Suppressor macrophage treated with lipopolysaccharide for 1 hour (primary cell): ENCODE measurements at regions not wholly inside any gene's neighbourhood (a gene's known extent, or its start where the extent isn't known, plus 50 kb on each side); places are given as distances from the start of the nearest gene placed in this dataset.

Source experiments
- DNase-seq, 3 donors: peaks; one replicate each; pipeline ENCODE4 v3.0.0-alpha.2; 2020 to 2022

DNA sequence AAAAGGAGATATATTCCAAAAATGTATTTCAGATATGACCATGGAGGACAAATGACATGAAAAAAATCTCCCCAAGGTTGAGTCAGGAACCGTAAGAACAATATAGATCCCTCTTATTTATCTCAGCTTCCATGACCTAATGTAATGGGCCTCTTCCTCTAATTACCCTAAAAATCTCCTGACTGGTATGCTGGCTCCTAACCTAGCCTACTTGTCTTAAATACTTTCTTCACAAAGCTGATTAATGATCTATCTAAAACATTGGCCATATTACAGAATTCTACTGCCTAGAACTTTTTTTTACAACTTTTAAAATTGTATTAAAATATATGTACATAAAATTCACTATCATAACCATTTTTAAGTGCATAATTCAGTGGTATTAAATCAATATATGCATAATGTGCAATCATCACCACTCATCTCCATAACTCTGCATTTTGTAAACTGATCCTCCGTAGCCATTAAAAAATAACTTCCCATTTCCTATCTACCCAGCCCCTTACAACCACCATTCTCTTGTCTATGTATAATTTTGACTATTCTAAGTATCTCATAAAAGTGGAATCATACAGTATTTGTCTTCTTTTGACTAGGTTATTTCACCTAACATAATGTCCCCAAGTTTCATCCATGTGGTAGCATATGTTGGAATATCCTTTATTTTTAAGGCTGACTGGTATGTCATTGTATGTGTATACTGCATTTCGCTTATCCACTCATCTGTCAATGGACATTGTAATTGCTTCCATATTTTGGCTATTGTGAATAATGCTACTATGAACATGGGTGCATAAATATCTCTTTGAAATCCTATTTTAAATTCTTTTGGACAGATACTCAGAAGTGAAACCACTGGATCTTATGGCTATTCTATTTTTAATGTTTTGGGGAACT, 464.6 kb downstream of the ADAMTS20 start:
- no peak for DNase-seq

DNA sequence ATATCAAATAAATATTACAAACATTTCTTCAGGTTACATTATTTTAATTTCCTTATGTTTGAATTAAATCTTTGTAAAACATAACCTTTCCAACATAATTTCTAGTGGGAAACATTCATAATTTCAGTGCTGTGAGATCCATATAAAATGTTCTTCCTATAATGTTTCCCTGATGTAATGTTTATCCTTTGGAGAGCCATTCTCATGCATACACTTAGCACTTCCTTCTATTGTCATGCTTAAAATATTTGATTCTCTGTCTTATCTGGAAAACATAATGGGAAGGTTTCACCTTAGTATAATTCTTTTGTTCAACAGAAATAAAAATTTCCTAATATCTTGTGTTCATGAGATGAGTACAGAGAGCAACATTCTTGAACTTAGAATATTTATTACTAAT, 472.5 kb downstream of the ADAMTS20 start:
- DNase-seq = no peak

DNA sequence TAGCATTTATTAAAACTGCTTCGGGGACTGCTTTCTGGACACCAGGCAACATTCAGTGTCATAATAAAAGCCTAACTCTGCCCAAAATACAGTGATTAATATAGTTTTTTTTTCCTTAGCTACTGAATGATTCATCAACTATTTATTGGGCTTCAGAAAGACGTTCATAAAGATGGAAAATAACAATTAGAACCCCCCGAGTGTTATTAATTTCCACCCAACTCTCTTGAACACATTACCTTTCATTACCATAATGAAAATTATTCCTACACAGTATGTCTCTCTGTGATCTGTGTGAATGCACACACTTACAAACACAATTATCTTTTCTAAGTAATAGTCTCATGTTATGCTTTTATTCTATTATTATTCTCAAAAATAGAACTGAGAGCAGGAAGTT, 473.0 kb downstream of the ADAMTS20 start:
- DNase-seq = no peak

DNA sequence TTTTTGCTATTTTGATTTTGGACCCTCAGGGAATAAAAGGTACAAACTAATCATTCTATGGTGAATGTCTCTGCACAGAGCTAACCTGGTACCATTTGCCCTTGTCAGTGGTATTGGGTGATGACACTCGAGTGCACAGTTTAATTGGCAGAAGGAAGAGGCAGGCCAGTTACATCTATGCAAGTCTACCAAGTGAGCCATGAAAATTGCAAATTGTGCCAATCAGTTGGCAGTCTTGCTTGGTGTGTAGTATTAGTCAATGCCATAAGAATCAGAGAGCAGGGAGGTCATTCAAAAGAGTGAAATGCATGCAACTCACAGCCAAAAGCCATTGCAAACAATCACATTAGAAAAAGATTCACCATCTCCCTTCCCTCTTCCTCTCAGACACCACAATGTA, 479.6 kb downstream of the ADAMTS20 start:
- no peak for DNase-seq

DNA sequence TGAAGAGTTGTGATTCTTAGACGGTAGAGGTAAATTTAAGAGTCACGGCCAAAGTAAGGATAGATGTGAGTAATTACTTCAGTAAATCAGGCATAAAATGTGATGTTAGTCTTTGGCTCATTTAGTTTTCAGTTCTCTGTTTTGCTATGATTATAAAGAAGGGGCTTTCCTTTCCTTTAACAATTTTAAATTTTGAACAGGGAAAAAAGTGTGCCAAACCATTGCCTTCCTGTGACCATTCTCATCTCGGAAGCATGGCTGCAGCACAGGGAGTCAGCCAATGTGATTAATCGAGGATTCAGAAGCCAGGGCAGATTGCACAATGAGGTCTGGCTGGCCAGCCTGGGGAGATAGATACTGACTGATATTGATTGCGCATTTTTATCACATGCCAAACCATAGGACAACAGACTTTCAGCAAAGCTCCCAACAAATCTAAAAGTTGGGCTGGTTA, 480.2 kb upstream of the PRICKLE1 start:
- DNase-seq = no peak

DNA sequence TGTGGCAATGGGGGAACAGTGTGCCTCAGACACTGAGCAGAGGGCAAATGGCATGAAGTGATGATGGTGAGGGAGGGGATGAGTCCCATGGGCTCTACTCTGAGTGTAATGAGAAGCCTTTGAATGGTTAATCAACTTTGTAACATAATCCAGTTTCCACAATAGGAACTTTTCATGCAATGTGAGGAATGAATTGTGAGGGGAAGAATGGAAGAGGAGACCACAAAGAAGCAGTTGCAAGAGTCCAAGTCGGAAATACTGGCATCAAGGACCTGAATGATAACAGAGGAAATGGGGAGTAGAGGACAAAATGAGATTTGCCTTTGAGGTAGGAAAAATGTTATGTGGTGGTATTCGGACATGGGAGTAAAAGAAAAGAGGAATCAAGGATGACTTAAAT, 476.9 kb upstream of the PRICKLE1 start:
- DNase-seq = no peak

DNA sequence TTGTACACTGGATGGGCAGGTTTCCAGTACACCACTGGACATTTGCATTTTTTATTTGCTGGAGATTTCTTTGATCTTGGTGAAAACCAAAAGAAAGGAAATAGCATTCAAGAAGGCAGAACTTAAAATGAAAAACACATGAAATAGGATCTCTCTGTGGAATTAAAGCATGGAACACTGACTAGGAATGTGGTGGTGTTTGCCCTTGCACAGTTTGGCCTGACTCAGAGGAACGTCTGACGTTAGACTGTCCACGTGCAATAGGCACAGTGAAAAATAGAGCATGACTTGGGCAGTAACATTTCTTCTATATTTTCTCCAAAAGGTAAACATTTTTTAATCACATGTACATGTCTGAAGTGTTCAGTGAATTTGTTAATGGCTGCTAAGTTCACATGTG, 474.1 kb upstream of the PRICKLE1 start:
- no peak for DNase-seq

DNA sequence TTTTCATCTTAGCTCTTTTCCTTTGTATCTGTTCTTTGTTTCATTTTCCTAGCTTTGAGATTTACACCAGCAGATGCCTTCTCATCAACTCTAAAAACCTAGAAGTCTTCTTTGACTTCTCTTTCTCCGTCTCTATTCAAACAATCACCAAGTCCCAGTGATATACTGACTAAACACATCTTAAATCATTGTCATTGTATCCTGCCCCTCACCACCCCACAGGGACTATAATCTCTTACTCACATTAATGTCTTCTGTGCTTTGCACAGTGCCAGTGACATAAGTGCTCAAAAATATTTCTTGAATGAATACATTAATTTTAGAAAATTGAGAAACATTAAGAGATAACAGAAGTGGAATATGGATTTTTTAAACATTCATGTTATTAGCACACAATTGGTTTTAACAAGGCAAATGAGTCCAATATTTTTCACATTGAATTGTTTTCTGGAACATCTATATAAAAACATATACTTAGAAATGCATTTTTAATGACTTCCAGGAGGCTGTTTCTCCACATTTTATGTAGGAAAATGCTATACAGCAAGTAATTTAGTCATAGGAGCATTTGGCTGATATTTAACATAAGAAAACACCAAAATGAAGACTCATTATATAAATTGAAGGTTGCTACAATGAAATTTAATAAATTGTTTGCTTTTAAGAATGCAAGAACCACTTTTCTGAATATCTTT, 472.8 kb upstream of the PRICKLE1 start:
- DNase-seq = no peak

DNA sequence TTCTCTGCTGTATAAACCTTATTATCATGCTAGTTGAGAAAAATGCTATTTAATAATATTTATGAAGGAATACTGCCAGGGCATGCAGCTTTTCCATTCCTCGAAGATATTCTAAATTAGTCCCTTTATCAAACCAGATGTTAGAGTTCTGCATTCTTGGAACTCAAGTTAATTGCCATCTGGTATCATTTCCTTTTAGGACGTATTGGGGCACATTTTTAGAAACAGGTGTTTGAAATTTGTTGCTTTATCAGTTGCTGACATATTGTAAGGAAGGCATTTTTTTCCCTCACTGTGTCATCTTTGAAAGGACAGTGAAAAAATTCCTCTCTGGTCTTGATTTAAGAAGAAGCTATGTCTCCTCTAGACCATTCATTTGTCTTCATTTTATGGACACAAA, 471.2 kb upstream of the PRICKLE1 start:
- DNase-seq = no peak

DNA sequence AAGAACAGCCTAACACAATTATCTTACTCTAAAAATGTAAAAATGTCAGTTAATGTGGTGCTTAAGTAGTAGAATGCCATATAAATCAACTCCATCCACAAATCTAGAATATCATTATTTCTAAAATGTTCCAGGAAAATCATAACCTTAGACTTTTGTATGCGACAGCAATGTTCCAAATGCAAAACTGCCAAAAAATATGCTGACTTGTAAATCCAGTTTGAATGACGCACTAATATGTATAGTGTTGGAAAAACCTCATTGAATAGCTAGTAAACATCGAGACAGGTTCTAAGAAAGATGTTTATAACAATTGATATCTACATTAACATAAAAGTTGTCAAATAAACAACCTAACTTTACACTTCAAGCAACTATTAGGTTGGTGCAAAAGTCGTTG, 469.1 kb upstream of the PRICKLE1 start:
- no peak for DNase-seq

DNA sequence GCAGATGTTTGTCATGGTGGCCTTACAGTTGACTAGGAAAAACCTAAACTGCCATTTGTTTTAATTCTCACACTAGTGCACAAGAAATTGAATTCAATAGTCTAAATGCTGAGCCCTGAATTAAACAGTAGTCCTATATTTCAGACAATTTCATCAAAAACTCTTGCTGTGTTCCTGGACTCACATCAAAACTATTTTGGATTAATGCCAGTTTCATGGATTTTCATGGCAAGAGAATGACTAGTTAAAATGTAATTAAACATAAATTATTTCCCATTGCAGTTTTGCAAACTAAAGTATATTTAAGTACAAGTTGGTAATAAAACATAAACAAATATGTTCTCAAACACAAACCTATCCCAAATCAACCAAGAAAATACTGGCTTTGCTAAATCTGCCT, 468.0 kb upstream of the PRICKLE1 start:
- no peak for DNase-seq

DNA sequence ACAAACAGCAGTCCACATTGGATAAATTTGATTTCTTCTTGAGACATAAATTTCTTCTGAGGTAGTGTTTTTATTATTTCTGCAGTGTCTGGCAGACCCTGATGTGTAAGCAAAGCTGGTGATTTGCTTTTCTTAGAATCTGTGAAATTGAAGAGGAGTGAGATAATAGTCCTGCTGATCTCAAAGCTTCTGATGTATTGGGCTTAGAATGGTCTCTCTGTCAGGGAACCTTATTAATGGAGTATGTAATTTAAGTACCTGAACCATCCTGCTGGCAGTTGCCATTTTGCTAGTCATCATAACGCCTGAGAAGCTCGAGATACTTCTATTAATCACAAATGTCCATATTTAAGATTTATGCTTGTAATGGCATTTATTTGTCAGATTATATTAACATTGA, 464.5 kb upstream of the PRICKLE1 start:
- DNase-seq = no peak

DNA sequence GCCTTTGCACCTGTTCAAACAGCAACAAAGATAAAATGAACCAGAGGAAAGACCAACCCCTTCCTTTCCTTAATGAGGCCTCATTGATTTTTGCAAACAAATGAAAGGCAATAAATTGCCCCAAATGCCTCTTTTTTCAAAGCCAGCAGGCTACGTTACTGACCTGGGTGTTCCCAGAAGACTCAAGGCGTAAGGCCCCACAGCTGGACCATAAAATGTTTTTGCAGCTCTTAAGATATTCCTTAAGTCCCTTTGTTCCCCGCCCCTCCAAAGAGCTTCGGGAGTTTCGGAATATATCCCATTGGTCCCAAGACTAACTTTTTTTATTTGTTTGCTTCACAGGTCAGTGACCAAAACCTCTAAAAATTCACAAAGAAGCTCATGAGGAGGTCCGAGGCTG, 462.9 kb upstream of the PRICKLE1 start:
- no peak for DNase-seq

DNA sequence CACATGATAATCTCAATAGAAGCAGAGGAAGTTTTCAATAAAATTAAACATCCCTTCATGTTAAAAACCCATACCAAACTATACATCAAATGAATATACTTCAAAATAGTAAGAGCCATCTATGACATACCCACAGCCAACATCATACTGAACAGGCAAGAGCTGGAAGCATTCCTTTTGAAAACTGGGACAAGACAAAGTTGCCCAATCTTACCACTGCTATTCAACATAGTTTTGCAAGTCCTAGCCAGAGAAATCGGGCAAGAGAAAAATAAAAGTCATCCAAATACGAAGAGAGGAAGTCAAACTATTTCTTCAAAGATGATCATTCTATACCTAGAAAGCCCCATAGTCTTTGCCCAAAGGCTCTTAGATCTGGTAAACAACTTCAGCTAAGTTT, 454.7 kb upstream of the PRICKLE1 start:
- no peak for DNase-seq

DNA sequence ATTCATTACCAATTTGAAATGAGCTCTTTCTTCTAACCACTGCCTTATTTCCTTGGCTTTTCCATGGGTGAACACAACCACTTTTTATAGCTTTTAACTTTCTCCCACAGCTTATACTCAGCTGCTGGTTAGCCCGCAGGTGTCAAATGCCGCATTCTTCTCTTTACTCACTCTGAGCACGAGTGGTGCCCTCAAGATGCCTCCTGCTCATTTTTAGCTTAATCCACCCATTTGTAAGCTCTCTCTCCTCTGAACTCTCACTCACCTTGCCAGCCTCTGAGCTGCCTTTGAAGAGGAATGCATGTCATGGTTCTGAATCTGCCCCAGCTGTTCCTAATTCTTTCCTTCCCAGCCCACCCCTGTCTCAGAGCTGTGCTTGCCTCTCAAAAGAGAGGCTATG, 449.4 kb upstream of the PRICKLE1 start:
- no peak for DNase-seq

DNA sequence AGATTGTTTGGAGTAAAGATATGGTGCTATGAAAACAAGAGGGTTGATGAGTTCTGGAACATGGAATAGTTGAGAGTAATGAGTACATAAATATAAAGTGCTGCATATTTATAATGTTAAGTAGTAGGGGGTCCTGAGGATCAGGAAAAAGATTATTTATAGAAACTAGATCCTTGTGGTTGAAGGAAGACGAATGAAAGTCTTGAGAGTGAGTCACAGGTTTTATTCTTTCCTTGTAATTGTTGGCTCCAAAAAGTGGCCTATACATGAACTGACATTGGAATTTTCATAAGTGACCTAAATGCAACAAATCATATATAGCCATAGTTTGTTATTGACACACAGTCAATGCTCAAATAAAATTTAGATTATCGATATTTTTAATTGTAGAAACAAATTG, 440.4 kb upstream of the PRICKLE1 start:
- no peak for DNase-seq

DNA sequence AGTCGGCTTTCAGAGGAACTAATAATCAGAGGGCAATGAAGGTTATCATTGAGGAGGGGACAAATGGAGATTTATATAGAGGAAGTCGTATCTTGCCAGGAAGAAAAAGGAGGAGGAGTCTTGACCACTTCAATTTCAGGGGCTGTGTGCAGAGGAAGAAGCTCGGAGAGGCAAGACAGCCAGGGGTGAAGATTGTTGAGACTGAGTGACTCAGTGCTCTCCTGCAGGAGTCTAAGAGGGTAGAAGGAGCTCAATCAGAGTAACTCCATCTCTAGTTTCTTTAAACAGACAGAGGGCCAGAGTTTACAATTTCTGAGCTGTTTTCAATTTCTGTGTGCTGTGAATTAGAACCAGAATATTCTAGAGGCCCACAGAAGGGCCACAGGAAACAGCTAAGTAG, 439.3 kb upstream of the PRICKLE1 start:
- no peak for DNase-seq

DNA sequence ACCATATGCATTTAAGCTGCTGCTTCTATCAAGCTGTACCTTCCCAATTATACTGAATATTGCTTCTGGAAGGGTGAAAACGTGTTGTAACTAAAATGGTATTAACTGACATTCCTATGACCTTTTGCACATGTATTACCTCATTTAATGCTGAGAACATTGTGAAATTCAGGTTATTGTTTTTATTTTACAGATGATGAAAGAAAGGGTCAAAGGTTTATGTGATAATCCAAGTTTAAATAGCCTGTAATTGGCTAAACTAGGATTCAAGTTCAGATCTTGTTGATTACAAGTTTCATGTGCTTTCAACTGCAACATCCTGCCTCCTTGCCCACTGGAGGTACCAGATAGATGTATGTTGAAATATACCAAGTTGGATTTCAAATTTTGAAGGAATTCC, 433.3 kb upstream of the PRICKLE1 start:
- DNase-seq = no peak

DNA sequence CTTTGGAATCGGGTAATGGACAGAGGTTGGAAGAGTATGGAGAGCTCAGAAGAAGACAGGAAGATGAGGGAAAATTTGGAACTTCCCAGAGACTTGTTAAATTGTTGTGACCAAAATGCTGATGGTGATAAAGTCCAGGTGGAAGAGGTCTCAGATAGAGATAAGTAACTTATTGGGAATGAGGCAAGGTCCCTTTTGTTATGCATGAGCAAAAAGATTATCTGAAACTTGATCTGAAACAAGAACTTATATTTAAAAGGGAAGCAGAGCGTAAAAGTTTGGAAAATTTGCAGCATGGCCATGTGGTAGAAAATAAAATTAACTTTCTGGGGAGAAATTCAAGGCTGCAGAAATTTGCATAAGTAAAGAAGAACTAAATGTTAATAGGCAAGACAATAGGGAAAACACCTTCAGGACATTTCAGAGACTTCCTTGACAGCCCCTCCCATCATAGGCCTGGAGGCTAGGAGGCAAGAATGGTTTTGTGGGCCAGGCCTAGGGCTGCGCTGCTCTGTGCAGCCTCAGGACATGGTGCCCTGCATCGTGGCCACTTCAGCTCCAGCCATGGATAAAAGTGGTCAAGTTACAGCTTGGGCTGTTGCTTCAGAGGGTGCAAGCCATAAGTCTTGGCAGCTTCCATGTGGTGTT, 425.7 kb upstream of the PRICKLE1 start:
- no peak for DNase-seq

DNA sequence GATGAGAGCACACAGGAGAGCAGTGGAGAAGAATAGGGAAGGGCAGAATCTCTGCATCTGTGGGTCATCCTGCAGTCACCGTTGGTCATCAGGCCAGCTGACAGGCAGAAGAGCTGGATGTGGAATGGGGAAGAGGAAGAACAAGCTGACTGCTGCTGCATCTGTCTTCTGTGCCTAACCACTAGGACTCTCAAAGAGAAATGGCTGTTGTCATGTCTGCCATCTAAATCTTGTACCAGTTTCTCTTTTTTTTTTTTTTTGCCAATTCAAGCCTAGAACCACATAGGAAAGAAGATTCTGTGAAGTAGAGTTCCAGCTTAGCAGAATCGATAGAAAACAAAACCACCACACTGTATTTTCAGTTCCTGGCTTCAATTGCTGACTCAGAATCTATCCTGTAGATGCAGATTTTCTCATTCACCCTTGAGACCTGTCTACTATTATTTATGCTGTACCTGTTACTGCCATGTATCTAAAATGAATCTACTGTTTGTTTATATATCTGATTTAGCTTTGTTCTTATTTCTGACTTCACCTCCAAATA, 421.9 kb upstream of the PRICKLE1 start:
- DNase-seq = no peak

DNA sequence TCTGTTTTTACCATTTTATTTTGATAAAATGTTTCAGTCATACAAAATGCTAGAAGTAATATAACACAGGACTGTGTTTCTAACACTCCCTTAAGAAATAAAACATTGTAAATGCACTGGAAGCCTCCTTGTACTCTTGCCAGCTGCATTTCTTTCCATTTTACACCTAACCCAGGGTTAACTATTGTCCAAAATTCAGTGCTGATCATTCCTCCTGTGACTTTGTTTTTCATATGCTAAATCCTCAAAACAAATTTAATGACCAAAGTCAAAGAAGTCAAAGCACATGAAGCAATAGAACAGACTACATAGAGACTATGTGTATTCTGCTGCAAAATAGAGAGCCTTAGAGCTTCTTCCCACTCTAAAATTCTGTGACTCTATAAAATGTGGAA, 420.3 kb upstream of the PRICKLE1 start:
- no peak for DNase-seq

DNA sequence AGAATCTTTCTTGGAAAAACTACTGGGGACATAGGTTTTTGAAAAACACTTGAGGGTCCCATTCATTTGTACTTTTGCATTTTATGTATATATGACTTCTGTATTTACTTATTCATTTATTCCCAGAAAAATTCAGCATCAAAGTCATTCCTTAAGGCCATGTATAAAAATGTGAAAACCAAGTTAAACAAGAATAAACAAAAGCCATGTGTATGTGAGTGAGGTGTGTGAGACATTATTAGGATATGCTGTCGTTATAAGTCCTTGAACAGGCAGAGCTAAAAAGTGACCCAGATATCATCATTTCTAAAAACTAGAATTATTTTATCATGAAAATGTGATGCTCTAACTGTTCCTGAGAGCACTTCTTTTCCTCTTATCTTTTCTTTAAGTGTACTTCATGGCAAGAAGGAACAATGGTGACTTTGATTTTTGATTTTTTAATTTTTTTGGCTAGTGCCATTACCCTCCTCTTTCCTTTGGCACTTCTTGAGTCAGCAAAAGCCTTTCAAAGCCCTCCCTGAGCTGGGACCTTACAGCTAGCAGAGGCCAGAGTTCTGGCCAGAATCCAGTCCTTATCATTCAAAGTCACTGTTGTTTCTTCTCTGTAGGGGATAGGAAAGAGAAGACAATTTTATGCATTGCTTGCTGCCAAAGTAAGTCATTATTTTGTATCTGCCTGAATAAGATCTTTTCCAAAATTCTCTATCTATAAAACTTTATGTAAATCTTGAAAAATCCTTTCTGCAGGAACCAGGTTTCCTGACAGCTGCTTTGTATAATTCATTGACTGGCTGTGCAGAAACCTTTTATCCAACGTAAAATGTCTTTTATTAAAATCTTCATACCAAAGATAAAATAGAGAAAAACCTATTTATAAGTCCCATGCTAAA, 419.7 kb upstream of the PRICKLE1 start:
- no peak for DNase-seq

DNA sequence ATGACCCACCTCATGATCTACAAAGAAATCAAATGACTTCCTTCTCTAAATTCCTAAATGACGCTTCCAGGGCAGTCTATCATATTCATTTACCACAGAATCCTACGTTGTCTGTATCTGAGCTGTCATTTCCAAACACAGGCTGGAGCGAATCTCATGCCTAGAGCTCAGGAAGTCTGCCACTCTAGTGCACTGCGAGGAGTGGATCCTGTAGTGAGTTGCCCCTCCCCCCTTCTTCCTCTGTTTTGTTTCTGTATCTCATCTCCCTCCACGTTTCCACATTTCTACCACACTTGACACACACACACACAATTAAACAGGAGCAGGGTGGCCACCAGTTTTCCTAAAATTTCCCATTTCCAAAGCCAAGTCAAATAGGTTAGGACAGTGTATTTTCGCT, 415.4 kb upstream of the PRICKLE1 start:
- DNase-seq = no peak
